Endothelial cell of umbilical vein (primary cell): ENCODE measurements at regions not wholly inside any gene's neighbourhood (a gene's known extent, or its start where the extent isn't known, plus 50 kb on each side); places are given as distances from the start of the nearest gene placed in this dataset.

Experiments
- BruUV-seq: library from RNA; stranded (reverse); fragments of 400-500 nt; replicated peaks from 2 replicates; lab custom pipeline; 2021; lab: Mats Ljungman, UMichigan
- CTCF ChIA-PET: fragments of 300-600, 350-600 bp; sonication (Branson Sonifier 250); formaldehyde crosslinking; loops from one replicate; lab custom pipeline; 2021; ENCODE audit warnings: antibody characterized with exemption, inconsistent platforms; lab: Charles Lee
- POLR2A ChIA-PET: fragments of 300-600, 350-600 bp; sonication (Branson Sonifier 250); formaldehyde crosslinking; loops from one replicate; lab custom pipeline; 2021; ENCODE audit warnings: antibody characterized with exemption, inconsistent platforms; lab: Charles Lee
- DNase-seq: peaks from one replicate; pipeline ENCODE4 v3.0.0-alpha.2; 2011; ENCODE audit warnings: low read depth, low spot score
- FAIRE-seq: peaks from 2 replicates; lab custom pipeline; 2011; peaks lifted over from hg19 to GRCh38; lab: Jason Lieb, UNC
- H2AFZ ChIP-seq: 2 replicates; pipeline ENCODE4 v1.6.0; 2012; ENCODE audit warnings: low read depth, low read length, control low read depth, inconsistent platforms
- H3K27ac ChIP-seq: 2 replicates; pipeline ENCODE4 v1.5.1; 2011; ENCODE audit warnings: low read depth, mild to moderate bottlenecking, control low read depth, low read length, moderate library complexity; ENCODE audit not compliant: insufficient read depth
- H3K27me3 ChIP-seq, 2 experiments: 2 replicates each; pipeline versions ENCODE4 v1.6.0 to v1.6.1; 2011; ENCODE audit warnings: low read length in 2 of 2, mixed read lengths in 1 of 2; ENCODE audit not compliant: control insufficient read depth in 2 of 2, insufficient read depth in 2 of 2
- H3K36me3 ChIP-seq, 2 experiments: 2 replicates in 1 of 2; 3 replicates in 1 of 2; pipeline ENCODE4 v1.5.1; 2011; ENCODE audit warnings: low read length in 2 of 2, mild to moderate bottlenecking in 1 of 2, moderate library complexity in 1 of 2; ENCODE audit not compliant: control insufficient read depth in 2 of 2, insufficient read depth in 2 of 2; ENCODE audit errors: extremely low read depth in 1 of 2
- H3K4me1 ChIP-seq: 3 replicates; pipeline ENCODE4 v1.5.1; 2011; ENCODE audit warnings: mild to moderate bottlenecking, low read length; ENCODE audit not compliant: control insufficient read depth, insufficient read depth; ENCODE audit errors: extremely low read depth
- H3K4me2 ChIP-seq: 2 replicates; pipeline ENCODE4 v1.6.1; 2011; ENCODE audit warnings: low read length, control low read depth, mixed read lengths; ENCODE audit not compliant: insufficient read depth
- H3K4me3 ChIP-seq, 3 experiments: fragments of 200-600 bp in 1 of 3; sonication (generic), shearing (Covaris generic) in 1 of 3; replicated peaks in 1 of 3; 2 replicates each; pipeline ENCODE4 v1.5.1; 2011 to 2016; ENCODE audit warnings: control low read depth in 3 of 3, low read length in 3 of 3, mild to moderate bottlenecking in 2 of 3, inconsistent platforms in 1 of 3, low read depth in 1 of 3, moderate library complexity in 1 of 3; ENCODE audit not compliant: insufficient read depth in 1 of 3
- H3K79me2 ChIP-seq: 2 replicates; pipeline ENCODE4 v1.6.0; 2012; ENCODE audit warnings: low read length, inconsistent platforms; ENCODE audit not compliant: control insufficient read depth, insufficient read depth
- H3K9ac ChIP-seq: replicated peaks from 2 replicates; pipeline ENCODE3; 2011; ENCODE audit warnings: low read length, control low read depth; ENCODE audit not compliant: insufficient read depth; ENCODE audit errors: extremely low read depth
- H3K9me1 ChIP-seq: replicated peaks from 3 replicates; pipeline ENCODE4 v1.6.0; 2011; ENCODE audit warnings: mild to moderate bottlenecking, low read length; ENCODE audit not compliant: control insufficient read depth, insufficient read depth; ENCODE audit errors: extremely low read depth
- H3K9me3 ChIP-seq: replicated peaks from 2 replicates; pipeline ENCODE4 v1.5.1; 2012; ENCODE audit warnings: low read length, inconsistent platforms; ENCODE audit not compliant: control insufficient read depth, insufficient read depth
- H4K20me1 ChIP-seq: replicated peaks from 2 replicates; pipeline ENCODE3; 2011; ENCODE audit warnings: mild to moderate bottlenecking, low read length; ENCODE audit not compliant: control insufficient read depth, insufficient read depth; ENCODE audit errors: extremely low read depth
- CTCF ChIP-seq, 2 donors: IDR thresholded peaks; 1 replicate in 1 of 2; 2 replicates in 1 of 2; pipeline ENCODE4 v1.5.1; 2011; ENCODE audit warnings: low read length in 2 of 2, mild to moderate bottlenecking in 2 of 2, moderate library complexity in 2 of 2, control low read depth in 1 of 2, inconsistent platforms in 1 of 2, low read depth in 1 of 2; ENCODE audit not compliant: insufficient read depth in 1 of 2; ENCODE audit errors: extremely low read depth in 1 of 2
- EZH2 ChIP-seq: IDR thresholded peaks from 2 replicates; pipeline ENCODE4 v1.6.1; 2012; ENCODE audit warnings: borderline replicate concordance, low read depth, mild to moderate bottlenecking, moderate library complexity, low read length, inconsistent platforms; ENCODE audit not compliant: severe bottlenecking
- FOS ChIP-seq: IDR thresholded peaks from 2 replicates; pipeline ENCODE4 v1.6.1; 2011; ENCODE audit warnings: mild to moderate bottlenecking, low read length, moderate library complexity, borderline replicate concordance; ENCODE audit not compliant: insufficient read depth
- GATA2 ChIP-seq: IDR thresholded peaks from 2 replicates; pipeline ENCODE4 v1.7.0; 2011; ENCODE audit warnings: low read depth, mild to moderate bottlenecking, moderate library complexity, mixed read lengths, low read length; ENCODE audit not compliant: insufficient read length, insufficient read depth
- JUN ChIP-seq: IDR thresholded peaks from 2 replicates; pipeline ENCODE4 v1.6.1; 2011; ENCODE audit warnings: borderline replicate concordance, low read depth; ENCODE audit not compliant: insufficient read length, insufficient read depth
- MYC ChIP-seq: IDR thresholded peaks from one replicate; pipeline ENCODE4 v1.6.1; 2011; ENCODE audit warnings: mild to moderate bottlenecking, low read depth, low read length
- POLR2A ChIP-seq: IDR thresholded peaks from 2 replicates; pipeline ENCODE4 v1.6.1; 2012; ENCODE audit warnings: low read depth, mild to moderate bottlenecking, control low read depth, low read length
- POLR2AphosphoS5 ChIP-seq: IDR thresholded peaks from 2 replicates; pipeline ENCODE4 v1.6.1; 2012; ENCODE audit warnings: low read depth, mild to moderate bottlenecking, control low read depth, low read length, moderate library complexity; ENCODE audit not compliant: insufficient read depth
- dilution Hi-C: fragments of 300-500 bp; cut with MboI; formaldehyde crosslinking; loops from one replicate; pipeline ENCODE4 v1.15.0; 2019; ENCODE audit warnings: low sequenced_read_pairs; ENCODE audit not compliant: extremely low pct_ligation_motif_present
- intact Hi-C: fragments of 100-400 bp; cut with micrococcal nuclease; formaldehyde crosslinking; loops from one replicate; pipeline ENCODE4 v1.10.0; 2022
- TF ChIP-seq, protein P1 (sequence below): IDR thresholded peaks from 2 replicates; pipeline ENCODE4 v1.6.1; 2011; ENCODE audit not compliant: insufficient read depth, insufficient read length

GRCh38 chr2:147549054-147549453 is 295.8 kb upstream of the ACVR2A start:
- DNase-seq (no peak), FAIRE-seq (no peak)
- Histone ChIP-seq H3K4me1 (no peaks in the 10 kb centered on the region), H3K36me3 (no peaks in the 10 kb centered on the region), H3K27me3 (no peaks in the 10 kb centered on the region), H2AFZ (no peak overlapping the region), H3K27ac (no peak overlapping the region), H3K9me3 (peaks cover 2% of the 10 kb centered on the region), H4K20me1 (no peaks in the 10 kb centered on the region), H3K79me2 (no peaks in the 10 kb centered on the region), H3K9me1 (no peaks in the 10 kb centered on the region), H3K9ac (no peak overlapping the region), H3K4me2 (no peak overlapping the region), H3K4me3 (no peak overlapping the region)
- intact Hi-C loops = no loop called here
- POLR2A ChIA-PET = no interaction called here
- dilution Hi-C loops = no loop called here
- CTCF ChIA-PET = no interaction called here
- BruUV-seq = no TSS peak
- TF ChIP-seq JUN (no peak), CTCF (IDR thresholded peaks at IDR 0.05; ENCODE audit: extremely low read depth in 1 of 2, insufficient read depth in 1 of 2, low read depth in 1 of 2, low read length in 2 of 2) (no peak), POLR2AphosphoS5 (no peak), MYC (no peak), EZH2 (no peak), POLR2A (no peak), FOS (no peak), GATA2 (no peak)
- TF ChIP-seq, protein P1, sequence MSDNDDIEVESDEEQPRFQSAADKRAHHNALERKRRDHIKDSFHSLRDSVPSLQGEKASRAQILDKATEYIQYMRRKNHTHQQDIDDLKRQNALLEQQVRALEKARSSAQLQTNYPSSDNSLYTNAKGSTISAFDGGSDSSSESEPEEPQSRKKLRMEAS = no peak
